ENCODE measurements at regions not wholly inside any gene's neighbourhood (a gene's known extent, or its start where the extent isn't known, plus 50 kb on each side); places are given as distances from the start of the nearest gene placed in this dataset.
"Not testable (repeated sequence)": the region's sequence is repeated elsewhere in the genome, so short reads cannot be mapped to it uniquely, and the experiment has no call there.

GRCh38 chr3:145490088-145491048, 670.6 kb downstream of the PLOD2 start:
- DNase-seq: no peak

GRCh38 chr3:145492456-145492855, 668.5 kb downstream of the PLOD2 start:
- no peak for DNase-seq

- not testable (repeated sequence) for DNase-seq
These were observed 643.6 kb downstream of the PLOD2 start for GRCh38 chr3:145517416-145517815.

- no peak for DNase-seq
These were observed 642.3 kb downstream of the PLOD2 start for GRCh38 chr3:145518639-145519038.

- DNase-seq: no peak
These were observed 641.5 kb downstream of the PLOD2 start for GRCh38 chr3:145519398-145520047.

- no peak for DNase-seq
These were observed 638.8 kb downstream of the PLOD2 start for GRCh38 chr3:145522179-145522578.

GRCh38 chr3:145522893-145523651, 637.9 kb downstream of the PLOD2 start:
- DNase-seq: no peak

- DNase-seq: no peak
These were observed 629.4 kb downstream of the PLOD2 start for GRCh38 chr3:145531548-145531947.

- no peak for DNase-seq
These were observed 627.3 kb downstream of the PLOD2 start for GRCh38 chr3:145533696-145534095.

- no peak for DNase-seq
These were observed 624.5 kb downstream of the PLOD2 start for GRCh38 chr3:145536461-145536860.

- no peak for DNase-seq
These were observed 610.5 kb downstream of the PLOD2 start for GRCh38 chr3:145550522-145550921.

GRCh38 chr3:145557405-145557804, 603.6 kb downstream of the PLOD2 start:
- DNase-seq: no peak

- no peak for DNase-seq
These were observed 582.5 kb downstream of the PLOD2 start for GRCh38 chr3:145578471-145578870.

- DNase-seq: no peak
These were observed 579.3 kb downstream of the PLOD2 start for GRCh38 chr3:145581694-145582093.

- no peak for DNase-seq
These were observed 556.1 kb downstream of the PLOD2 start for GRCh38 chr3:145604851-145605250.

GRCh38 chr3:145620002-145620401, 541.0 kb downstream of the PLOD2 start:
- no peak for DNase-seq

- no peak for DNase-seq
These were observed 540.5 kb downstream of the PLOD2 start for GRCh38 chr3:145620486-145620885.

- DNase-seq: no peak
These were observed 537.6 kb downstream of the PLOD2 start for GRCh38 chr3:145623349-145623748.

- DNase-seq: no peak
These were observed 532.8 kb downstream of the PLOD2 start for GRCh38 chr3:145628211-145628610.

GRCh38 chr3:145637105-145637504, 523.9 kb downstream of the PLOD2 start:
- no peak for DNase-seq

- no peak for DNase-seq
These were observed 521.9 kb downstream of the PLOD2 start for GRCh38 chr3:145639003-145639606.

- DNase-seq: no peak
These were observed 521.1 kb downstream of the PLOD2 start for GRCh38 chr3:145639875-145640274.

- no peak for DNase-seq
These were observed 512.6 kb downstream of the PLOD2 start for GRCh38 chr3:145648396-145648795.
